ENCODE measurements at regions not wholly inside any gene's neighbourhood (a gene's known extent, or its start where the extent isn't known, plus 50 kb on each side); places are given as distances from the start of the nearest gene placed in this dataset.

DNA sequence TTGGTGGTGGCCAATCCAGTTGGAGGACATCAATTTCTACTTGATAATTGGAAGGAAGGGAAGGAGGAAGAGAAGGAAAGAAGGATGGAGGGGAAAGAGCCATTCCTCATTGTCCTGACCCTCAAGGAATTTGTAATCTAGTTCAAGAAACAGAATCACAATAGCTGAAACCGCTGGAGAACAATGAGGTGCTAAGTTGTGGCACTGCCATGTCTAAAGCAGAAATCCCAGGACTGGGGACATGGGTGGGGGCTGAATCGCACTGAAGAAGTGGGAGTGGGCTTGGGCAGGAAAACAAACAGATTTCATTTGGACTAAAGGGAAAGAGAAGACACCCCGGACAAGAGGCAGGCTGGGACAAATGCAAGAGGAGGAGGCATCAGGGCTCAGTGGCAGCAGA lies 183.6 kb downstream of the UACA start:
- TF ChIP-seq, protein P1, sequence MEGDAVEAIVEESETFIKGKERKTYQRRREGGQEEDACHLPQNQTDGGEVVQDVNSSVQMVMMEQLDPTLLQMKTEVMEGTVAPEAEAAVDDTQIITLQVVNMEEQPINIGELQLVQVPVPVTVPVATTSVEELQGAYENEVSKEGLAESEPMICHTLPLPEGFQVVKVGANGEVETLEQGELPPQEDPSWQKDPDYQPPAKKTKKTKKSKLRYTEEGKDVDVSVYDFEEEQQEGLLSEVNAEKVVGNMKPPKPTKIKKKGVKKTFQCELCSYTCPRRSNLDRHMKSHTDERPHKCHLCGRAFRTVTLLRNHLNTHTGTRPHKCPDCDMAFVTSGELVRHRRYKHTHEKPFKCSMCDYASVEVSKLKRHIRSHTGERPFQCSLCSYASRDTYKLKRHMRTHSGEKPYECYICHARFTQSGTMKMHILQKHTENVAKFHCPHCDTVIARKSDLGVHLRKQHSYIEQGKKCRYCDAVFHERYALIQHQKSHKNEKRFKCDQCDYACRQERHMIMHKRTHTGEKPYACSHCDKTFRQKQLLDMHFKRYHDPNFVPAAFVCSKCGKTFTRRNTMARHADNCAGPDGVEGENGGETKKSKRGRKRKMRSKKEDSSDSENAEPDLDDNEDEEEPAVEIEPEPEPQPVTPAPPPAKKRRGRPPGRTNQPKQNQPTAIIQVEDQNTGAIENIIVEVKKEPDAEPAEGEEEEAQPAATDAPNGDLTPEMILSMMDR (IDR thresholded peaks at IDR 0.05): no peak
- TF ChIP-seq POLR2A (IDR thresholded peaks at IDR 0.05): no peak
